Transverse colon (tissue), 4 donors: ENCODE measurements at regions not wholly inside any gene's neighbourhood (a gene's known extent, or its start where the extent isn't known, plus 50 kb on each side); places are given as distances from the start of the nearest gene placed in this dataset.

Source experiments
- DNase-seq: peaks from one replicate; pipeline ENCODE4 v3.0.0-alpha.2; 2019
- H3K27ac ChIP-seq, 4 donors: fragments of 200-600 bp; sonication (generic); 2 replicates each; pipeline ENCODE4 v1.5.1; 2016 to 2018; ENCODE audit warnings: inconsistent platforms in 4 of 4
- H3K27me3 ChIP-seq: fragments of 200-600 bp; sonication (generic); 2 replicates; pipeline ENCODE4 v1.5.1; 2017; ENCODE audit warnings: inconsistent platforms
- H3K36me3 ChIP-seq, 4 donors: fragments of 200-600 bp; sonication (generic); 2 replicates each; pipeline ENCODE4 v1.5.1; 2017 to 2019; ENCODE audit warnings: inconsistent platforms in 4 of 4
- H3K4me1 ChIP-seq, 4 donors: fragments of 200-600 bp; sonication (generic); 2 replicates each; pipeline ENCODE4 v1.5.1; 2017 to 2020; ENCODE audit warnings: inconsistent platforms in 4 of 4
- H3K4me3 ChIP-seq, 4 donors: fragments of 200-600 bp; sonication (generic); 1 replicate in 1 of 4; 2 replicates in 3 of 4; pipeline versions ENCODE4 v1.5.1 to v1.6.1; 2017 to 2019; ENCODE audit warnings: inconsistent platforms in 4 of 4
- H3K9me3 ChIP-seq, 2 donors: fragments of 200-600 bp; sonication (generic); 2 replicates each; pipeline ENCODE4 v1.5.1; 2017 to 2019; ENCODE audit warnings: inconsistent platforms in 2 of 2
- CTCF ChIP-seq, 5 experiments: fragments of 200-600 bp in 3 of 5; fragments of 450-650 bp in 2 of 5; sonication (generic) in 3 of 5; IDR thresholded peaks; 1 replicate in 2 of 5; 2 replicates in 3 of 5; pipeline ENCODE4 v1.5.1; 2016 to 2017; ENCODE audit warnings: antibody characterized with exemption in 5 of 5, inconsistent platforms in 3 of 5, mild to moderate bottlenecking in 2 of 5, moderate library complexity in 1 of 5
- EP300 ChIP-seq: sonication (generic); formaldehyde crosslinking; IDR thresholded peaks from one replicate; pipeline ENCODE4 v1.6.1; 2017; ENCODE audit warnings: antibody characterized with exemption, low read depth
- POLR2A ChIP-seq: fragments of 450-650 bp; IDR thresholded peaks from one replicate; pipeline ENCODE4 v1.6.1; 2016; ENCODE audit warnings: antibody characterized with exemption, mild to moderate bottlenecking, moderate library complexity
- POLR2AphosphoS5 ChIP-seq, 3 donors: sonication (generic); formaldehyde crosslinking; IDR thresholded peaks; one replicate each; pipeline ENCODE4 v1.6.1; 2016; ENCODE audit warnings: antibody characterized with exemption in 3 of 3
- WGBS, 2 donors: methylation state at CpG; one replicate each; pipeline ENCODE4 v1.1.5; 2018; ENCODE audit warnings: low coverage in 1 of 2; 5-methylcytosine and 5-hydroxymethylcytosine counted together
- in situ Hi-C, 4 donors: fragments of 200-750 bp; cut with MboI; loops; one replicate each; pipeline versions ENCODE4 v1.15.0 to v1.15.1; 2017; ENCODE audit warnings: low sequenced_read_pairs in 3 of 4, low pct_ligation_motif_present in 1 of 4, low pct_unique_long_range_greater_than_20kb in 1 of 4
- intact Hi-C: fragments of 100-400 bp; cut with DNase I; formaldehyde crosslinking; loops from one replicate; pipeline ENCODE4 v1.15.1; 2023; ENCODE audit warnings: low total_unique reads

- no peaks in the 10 kb centered on the region for H3K9me3 ChIP-seq
- no peak overlapping the region for H3K4me3 ChIP-seq
- no peak for DNase-seq
- no peak overlapping the region for H3K27ac ChIP-seq
- TF ChIP-seq POLR2AphosphoS5 (IDR thresholded peaks at IDR 0.05) = no peak
- TF ChIP-seq EP300 = no peak
- TF ChIP-seq POLR2A = no peak
- no peak for TF ChIP-seq CTCF (IDR thresholded peaks at IDR 0.05)
- H3K27me3 ChIP-seq = no peaks in the 10 kb centered on the region
- in situ Hi-C loops (no loop called here), intact Hi-C loops (no loop called here)
- H3K4me1 ChIP-seq = no peaks in the 10 kb centered on the region
- 83 to 84% methylated on average over 2 to 14 of the region's 14 CpGs for WGBS, 2 donors
- no peaks in the 10 kb centered on the region for H3K36me3 ChIP-seq
Measured at GRCh38 chr19:29019403-29019802, 193.5 kb downstream of the UQCRFS1 start.

- TF ChIP-seq POLR2AphosphoS5 (IDR thresholded peaks at IDR 0.05) (no peak), POLR2A (no peak), EP300 (no peak), CTCF (IDR thresholded peaks at IDR 0.05) (no peak)
- intact Hi-C loops = no loop called here
- no peaks in the 10 kb centered on the region for H3K27me3 ChIP-seq
- 96% methylated on average over 3 of the region's 3 CpGs; no CpG with 5 or more reads in 1 of the 2 donors for WGBS, 2 donors
- H3K9me3 ChIP-seq = no peaks in the 10 kb centered on the region
- in situ Hi-C loops = no loop called here
- H3K36me3 ChIP-seq = no peaks in the 10 kb centered on the region
- no peak for DNase-seq
- no peak overlapping the region for H3K4me3 ChIP-seq
- no peak overlapping the region for H3K27ac ChIP-seq
- no peaks in the 10 kb centered on the region for H3K4me1 ChIP-seq
Measured at GRCh38 chr19:29018542-29018941, 194.4 kb downstream of the UQCRFS1 start.

- no peak for DNase-seq
- in situ Hi-C loops (no loop called here), intact Hi-C loops (no loop called here)
- Histone ChIP-seq H3K4me3 (no peak overlapping the region), H3K36me3 (no peaks in the 10 kb centered on the region), H3K9me3 (no peaks in the 10 kb centered on the region), H3K4me1 (no peaks in the 10 kb centered on the region), H3K27me3 (no peaks in the 10 kb centered on the region), H3K27ac (no peak overlapping the region)
- WGBS, 2 donors = 79 to 93% methylated on average over 4 to 8 of the region's 8 CpGs
- TF ChIP-seq EP300 (no peak), POLR2A (no peak), POLR2AphosphoS5 (IDR thresholded peaks at IDR 0.05) (no peak), CTCF (IDR thresholded peaks at IDR 0.05) (no peak)
Measured at GRCh38 chr19:29017788-29018187, 195.2 kb downstream of the UQCRFS1 start.

GRCh38 chr19:29016926-29017760, 195.8 kb downstream of the UQCRFS1 start:
- no peaks in the 10 kb centered on the region for H3K27me3 ChIP-seq
- in situ Hi-C loops = no loop called here
- WGBS, 2 donors = 65% methylated on average over 11 of the region's 11 CpGs; no CpG with 5 or more reads in 1 of the 2 donors

More at GRCh38 chr19:29016926-29017760, 195.8 kb downstream of the UQCRFS1 start:
- Histone ChIP-seq H3K27ac (no peak overlapping the region), H3K4me1 (no peaks in the 10 kb centered on the region), H3K9me3 (no peaks in the 10 kb centered on the region), H3K36me3 (no peaks in the 10 kb centered on the region), H3K4me3 (no peak overlapping the region)
- no peak for DNase-seq
- TF ChIP-seq POLR2A (no peak), POLR2AphosphoS5 (IDR thresholded peaks at IDR 0.05) (no peak), EP300 (no peak), CTCF (IDR thresholded peaks at IDR 0.05) (no peak)
- intact Hi-C loops = no loop called here
